Uterus (tissue), 2 donors: ENCODE measurements at regions not wholly inside any gene's neighbourhood (a gene's known extent, or its start where the extent isn't known, plus 50 kb on each side); places are given as distances from the start of the nearest gene placed in this dataset.

Experiments used
- CTCF ChIP-seq, 4 experiments: fragments of 200-600 bp in 2 of 4; fragments of 450-650 bp in 2 of 4; sonication (generic) in 2 of 4; IDR thresholded peaks; one replicate each; pipeline ENCODE4 v1.5.1; 2016 to 2019; ENCODE audit warnings: antibody characterized with exemption in 4 of 4, mild to moderate bottlenecking in 2 of 4, moderate library complexity in 1 of 4
- POLR2A ChIP-seq, 2 donors: fragments of 450-650 bp; IDR thresholded peaks; one replicate each; pipeline ENCODE4 v1.6.1; 2016; ENCODE audit warnings: antibody characterized with exemption in 2 of 2, mild to moderate bottlenecking in 1 of 2, moderate library complexity in 1 of 2

DNA sequence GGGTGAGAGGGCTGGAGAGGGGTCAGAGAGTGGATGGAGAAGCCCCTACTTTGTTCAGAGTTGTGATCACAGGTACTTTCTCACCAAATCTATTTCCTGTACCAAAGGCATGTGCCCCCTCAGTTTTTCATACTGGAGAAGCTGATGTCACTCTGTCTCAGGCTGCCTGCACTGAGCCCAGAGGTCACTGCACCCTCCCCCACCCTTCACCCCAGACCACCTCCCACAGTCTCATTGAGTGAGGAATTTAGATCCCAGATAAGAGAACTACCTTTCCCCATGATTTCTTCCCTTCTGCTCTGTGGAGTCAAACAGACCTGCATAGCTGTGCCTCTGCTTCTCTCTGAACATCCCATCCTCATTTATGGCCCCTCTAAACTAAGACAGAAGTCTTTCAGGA lies 140.0 kb upstream of the IRX6 start:
- TF ChIP-seq CTCF (IDR thresholded peaks at IDR 0.05) (no peak), POLR2A (IDR thresholded peaks at IDR 0.05) (no peak)
